NCI-H510A (cell line): ENCODE measurements at regions not wholly inside any gene's neighbourhood (a gene's known extent, or its start where the extent isn't known, plus 50 kb on each side); places are given as distances from the start of the nearest gene placed in this dataset.

ENCODE experiments used
- DNase-seq: peaks from one replicate; lab custom pipeline; 2025; lab: John Stamatoyannopoulos, UW

DNA sequence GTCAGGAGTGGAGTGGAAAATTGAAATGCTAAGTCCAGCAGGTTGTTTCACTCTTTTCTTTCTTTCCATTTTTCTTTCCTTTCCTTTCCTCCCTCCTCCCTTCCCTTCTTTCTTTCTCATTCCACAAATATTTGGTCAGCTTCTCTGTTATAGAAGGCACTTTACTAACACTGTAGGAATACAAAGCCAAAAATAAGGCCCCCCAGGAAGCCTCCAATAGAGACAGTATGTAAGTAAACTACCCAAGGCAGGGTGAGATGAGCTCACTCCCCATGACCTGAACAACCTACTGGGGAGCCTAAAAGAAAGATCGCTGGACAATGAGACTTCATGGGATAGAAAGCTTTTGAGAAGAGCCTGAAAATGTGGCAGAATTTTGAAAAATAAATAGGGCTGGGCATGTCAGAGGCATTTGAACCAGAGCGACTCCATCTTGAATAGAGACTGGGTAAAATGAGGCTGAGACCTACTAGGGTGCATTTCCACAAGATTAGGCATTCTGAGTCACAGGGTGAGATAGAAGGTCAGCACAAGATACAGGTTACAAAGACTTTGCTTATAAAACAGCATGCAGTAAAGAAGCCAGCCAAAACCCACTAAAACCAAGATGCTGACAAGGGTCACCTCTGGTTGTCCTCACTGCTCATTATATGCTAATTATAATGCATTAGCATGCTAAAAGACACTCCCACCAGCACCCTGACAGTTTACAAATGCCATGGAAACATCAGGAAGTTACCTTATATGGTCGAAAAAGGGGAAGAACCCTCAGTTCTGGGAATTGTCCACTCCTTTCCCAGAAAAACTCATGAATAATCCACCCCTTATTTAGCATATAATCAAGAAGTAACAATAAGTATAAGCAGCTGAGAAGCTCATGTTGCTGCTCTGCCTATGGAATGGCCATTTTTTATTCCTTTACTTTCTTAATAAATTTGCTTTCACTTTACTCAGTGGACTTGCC lies 158.9 kb upstream of the EGFLAM start:
- no peak for DNase-seq

DNA sequence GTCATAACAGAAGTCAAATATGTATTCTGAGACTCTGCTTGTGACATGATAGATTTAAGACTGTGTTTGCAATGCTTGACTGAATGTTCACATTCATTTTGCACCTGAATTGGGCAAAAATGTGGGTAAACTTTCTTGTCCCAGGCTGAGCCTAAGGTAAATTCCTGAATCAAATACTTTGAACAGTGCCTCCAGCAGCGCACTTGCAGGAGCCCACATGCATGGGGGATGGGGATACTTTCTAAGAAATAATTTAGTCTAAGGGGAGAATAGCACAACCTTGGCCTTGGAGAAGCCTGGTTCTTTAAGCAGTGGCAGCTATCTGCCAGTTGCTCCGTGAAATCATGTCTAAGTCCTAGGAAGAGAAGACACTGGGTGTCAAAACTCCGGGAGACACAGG lies 163.5 kb upstream of the EGFLAM start:
- no peak for DNase-seq

DNA sequence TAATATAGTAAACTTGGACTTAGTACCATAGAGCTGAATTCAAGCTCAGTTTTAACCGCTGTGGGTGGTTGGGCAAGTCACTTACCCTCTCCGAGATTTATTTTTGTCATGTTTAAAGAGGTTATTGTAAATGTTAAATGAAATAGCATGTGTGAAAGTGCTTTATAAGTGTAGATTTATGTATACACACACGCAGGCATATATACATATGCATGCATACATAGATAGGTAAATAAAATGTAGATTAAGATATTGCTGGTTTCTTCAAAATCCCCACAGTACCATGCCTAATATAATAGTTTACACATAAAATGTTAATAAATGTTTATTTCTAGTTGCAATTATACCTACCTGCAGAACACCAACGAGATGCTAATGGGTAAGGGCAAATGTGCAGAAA lies 164.5 kb upstream of the EGFLAM start:
- no peak for DNase-seq

DNA sequence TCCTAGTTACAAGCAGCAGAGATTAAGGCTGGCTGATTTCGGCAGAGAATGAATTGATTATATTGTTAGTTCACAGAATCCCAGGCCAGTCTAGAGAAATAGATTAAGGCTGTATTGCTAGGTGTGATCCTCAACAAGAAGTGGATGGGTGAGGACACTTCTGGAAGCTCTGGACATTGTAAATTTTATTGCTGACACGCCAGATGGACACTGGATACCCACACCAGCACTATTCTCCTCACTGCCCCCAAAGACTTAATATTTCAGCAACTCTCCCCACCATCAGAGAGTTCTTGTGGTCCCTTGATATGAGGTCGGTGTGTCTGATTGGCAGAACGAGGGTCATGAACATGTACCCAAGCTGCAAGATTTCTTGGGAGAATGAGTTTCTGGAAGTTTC lies 171.6 kb upstream of the EGFLAM start:
- DNase-seq: no peak

DNA sequence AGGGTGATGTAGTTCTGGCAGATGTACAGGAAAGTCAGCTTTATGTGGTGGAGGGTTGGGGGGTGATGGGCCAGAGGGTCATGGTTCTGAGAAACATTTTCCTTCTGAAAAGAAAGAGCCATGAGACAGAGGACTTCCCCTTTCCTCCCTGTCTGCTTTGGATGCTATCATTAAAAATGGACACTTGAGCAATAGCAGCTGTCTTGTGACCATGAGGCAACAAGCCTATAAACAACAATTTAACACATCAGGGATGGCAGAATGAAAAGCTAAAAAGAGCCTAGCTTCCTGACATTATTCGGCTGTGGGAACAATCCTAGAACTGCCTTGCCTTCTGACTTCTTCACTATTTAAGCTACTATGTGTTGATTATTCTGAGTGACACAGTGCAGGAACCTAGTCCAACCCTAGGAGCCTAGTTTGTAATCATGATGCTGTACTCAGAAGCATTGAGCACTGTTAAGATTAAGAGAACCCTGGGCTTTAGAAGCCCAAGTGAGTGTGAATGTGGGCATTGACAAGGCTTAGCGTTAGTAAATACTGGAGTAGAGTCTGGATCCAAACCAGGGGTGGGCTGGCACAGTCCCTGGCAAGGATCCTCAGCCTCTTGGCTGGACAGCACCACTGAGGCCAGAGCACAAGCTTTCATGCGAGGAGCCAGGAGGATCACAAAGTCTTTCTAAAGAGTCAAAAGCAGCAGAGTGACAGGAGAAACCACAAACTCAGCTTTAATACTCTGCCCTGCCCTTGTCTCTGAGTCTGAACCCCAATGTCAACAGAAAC lies 178.5 kb upstream of the EGFLAM start:
- DNase-seq: no peak

DNA sequence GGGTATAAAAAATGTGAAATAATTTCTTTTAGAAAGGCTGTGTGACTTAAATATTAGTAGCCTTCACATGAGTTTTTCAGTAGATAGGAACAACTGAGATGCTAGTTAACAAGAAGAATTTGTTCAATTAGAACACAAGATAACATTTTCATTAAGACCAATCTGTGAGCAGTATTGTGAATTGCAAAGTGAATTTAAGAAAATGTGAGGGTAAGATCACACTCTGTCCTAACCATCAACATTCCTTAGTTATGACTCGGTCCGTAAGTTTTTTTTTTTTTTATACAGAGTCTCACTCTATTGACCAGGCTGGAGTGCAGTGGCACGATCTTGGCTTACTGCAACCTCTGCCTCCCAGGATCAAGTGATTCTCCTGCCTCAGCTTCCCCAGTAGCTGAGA lies 180.2 kb upstream of the EGFLAM start:
- no peak for DNase-seq

DNA sequence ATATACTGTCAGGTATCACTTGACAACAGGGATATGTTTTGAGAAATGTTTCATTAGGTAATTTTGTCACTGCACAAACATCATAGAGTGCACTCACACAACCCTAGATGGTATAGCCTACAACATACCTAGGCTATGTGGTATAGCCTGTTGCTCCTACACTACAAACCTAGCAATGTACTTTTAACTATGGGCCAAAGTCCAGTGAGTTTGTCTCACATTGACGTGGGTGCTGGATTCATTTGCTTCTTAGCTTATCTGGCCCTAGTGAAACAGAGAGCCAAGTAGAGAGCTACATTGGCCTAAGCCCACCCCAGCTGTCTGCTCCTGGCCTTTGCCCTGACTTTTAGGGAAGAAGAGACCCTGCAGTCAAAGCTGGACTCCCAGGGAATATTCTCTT lies 180.7 kb upstream of the EGFLAM start:
- DNase-seq: no peak

DNA sequence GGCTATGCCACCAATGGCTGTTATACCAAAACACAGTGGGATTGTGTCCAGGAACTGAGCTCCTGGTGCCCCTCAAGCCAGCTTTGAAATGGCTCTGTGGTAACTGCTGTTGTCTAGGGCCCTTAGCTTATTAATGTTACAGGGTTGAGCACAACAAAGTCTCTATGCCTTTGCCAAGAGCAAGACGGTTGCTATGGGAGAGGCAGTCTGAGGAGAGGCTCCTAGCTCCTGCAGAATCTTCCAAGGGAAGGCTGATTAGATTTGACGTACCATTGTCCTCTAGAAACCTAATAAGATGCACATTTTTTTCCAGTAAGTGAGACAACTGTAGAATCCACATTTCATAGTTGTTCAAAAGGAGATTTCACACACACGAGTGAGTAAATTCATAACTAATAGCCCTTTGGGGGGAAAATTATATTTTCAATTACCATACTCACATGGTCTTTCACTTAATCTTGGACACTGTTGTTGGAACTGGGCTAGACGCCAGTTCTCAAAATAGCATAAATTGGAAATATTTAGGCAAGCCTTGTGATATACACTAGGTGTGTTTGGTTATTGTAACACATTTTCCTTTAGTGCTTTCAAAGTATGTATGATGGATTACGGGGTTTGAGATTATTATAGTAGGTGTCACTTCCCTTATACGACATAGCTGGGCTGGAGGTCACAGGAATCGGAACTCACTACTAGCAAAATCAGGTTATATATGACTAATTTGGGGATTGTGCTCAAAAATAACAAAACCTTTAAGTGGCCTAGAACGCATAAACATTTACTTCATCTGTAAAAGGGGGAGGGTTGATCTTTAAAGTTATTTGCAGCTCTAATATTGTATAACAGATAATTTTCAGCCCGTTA lies 186.3 kb upstream of the EGFLAM start:
- no peak for DNase-seq

DNA sequence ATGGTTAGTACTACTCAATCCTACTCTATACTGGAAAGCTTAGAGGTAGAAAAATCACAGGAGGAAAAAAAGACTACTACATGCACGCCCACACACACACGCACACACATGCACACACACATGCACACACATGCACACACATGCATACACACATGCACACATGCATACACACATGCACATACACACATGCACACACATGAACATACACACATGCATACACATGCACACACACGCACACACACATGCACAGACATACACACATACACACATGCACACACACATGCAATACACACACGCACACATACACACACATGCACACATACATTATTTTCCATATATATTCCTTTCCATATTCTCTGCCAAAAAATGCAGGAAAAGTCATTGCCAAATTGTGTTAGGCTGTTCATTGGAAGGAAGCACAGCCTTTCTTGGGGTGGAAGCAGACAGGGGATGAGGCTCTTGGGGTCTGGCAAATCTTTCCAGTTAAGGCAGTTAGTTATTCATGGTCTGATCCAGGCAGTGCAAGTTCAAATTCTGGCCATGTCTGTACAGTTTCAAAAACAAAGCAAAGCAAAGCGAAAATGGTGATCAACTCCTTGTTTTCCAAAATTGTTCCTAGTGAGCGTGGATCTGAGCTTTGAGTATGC lies 187.9 kb upstream of the EGFLAM start:
- DNase-seq: no peak

DNA sequence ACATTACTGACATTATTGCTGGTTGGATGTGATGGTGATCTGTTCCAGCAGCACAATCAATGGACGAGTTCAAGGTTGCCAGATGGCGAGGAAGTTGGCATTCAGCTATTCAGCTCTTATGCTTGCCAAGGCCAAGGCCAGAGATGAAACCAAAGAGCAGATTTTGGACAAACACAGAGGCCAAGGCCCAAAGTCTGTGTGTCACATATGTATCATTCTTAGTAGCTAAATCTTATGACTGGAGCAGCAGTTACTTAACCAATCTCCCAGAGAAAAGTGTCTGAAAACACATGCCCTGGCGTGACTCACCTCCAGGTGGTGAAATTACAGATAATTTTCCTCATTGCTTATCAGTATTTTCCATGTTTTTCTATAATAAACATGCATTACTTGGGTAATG lies 189.0 kb upstream of the EGFLAM start:
- no peak for DNase-seq

DNA sequence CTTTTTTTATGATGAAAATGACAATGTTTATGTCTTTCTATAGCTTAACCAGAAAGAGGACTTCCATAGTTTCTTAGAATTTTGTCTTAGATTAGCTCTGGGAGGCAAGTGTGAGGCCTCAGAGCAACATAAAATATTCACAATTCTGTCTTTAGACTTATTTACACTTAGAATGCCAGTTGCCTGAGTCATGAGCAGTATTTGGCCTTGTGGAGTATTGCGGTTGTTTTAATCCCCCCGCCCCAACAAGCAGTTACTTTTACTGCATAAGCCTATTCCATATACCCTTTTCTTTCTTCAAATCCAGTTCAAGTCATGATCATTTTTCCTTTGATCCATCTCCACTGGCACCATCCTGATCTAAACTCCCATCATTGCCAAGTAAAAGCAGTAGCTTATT lies 198.0 kb upstream of the EGFLAM start:
- DNase-seq: no peak

DNA sequence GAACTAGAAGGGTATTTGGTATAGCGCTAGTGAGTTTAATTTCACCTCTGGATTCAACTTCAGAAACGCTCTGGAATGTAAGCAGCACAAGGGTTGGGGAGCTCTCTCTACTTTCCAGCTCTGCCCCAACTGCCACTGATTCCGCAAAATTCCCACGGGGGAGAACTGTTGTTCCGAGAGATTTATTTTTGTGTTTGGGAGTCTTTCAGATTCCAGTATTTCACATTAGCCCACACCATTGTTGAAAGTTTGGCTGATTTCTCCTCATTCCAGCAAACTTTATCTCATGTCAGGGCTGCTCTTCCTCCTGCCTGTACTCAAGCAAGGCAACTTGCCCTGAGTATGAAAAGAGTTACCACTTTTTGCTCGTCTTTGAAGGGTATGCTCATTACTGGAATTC lies 198.5 kb upstream of the EGFLAM start:
- DNase-seq: no peak

DNA sequence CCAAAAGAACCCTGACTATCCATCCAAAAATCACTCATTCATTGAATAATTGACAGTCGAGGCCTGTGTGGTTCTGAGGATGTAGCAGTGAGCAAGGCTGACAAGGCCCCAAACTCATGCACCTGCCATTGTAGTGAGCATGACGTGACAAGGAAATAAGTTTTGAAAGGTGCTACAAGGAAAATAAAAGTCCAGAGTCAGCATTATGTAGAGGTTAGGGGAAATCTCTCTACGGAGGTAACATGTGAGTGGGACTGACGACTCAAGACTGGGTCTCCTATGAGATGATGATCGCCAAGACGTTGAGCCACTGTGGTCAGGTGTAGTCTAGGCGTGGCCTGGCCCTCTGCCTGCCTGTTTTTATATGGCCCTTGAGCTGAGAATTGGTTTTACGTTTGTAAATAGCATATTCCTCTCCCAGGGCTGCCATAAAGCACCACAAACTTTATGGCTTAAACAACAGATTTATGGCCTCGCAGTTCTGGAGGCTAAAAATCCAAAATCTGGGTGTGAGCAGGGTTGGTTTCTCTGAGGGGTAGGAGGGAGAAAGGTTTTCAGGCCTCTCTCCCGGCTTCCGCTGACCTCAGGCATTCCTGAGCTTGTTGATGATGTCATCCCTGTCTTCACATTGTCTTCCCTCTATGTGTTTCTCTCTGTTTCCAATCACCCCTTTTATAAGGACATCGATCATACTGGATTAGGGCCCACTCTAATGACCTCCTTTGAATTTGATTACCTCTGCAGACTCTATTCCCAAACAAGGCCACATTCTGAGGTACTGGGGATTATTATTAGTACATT lies 206.4 kb upstream of the EGFLAM start:
- DNase-seq: no peak

DNA sequence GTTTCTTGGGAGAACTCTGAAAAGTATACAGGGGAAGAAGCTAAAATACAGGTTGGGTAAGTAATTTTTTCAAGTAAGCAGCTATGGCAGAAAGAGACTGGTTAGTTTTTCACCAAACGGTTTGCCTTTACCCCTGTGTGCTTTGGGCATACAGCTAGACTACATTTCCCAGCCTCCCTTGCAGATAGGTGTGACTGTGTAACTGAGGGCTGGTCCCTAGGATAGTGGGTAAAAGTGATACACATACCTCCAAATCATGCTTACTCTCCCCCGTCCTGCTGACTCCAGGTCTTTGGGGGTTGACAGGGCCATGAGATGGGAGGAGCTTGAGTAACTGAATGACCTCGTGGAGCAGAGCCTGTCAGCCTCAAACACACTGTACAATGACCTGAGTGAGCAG lies 208.6 kb upstream of the GDNF start:
- no peak for DNase-seq

DNA sequence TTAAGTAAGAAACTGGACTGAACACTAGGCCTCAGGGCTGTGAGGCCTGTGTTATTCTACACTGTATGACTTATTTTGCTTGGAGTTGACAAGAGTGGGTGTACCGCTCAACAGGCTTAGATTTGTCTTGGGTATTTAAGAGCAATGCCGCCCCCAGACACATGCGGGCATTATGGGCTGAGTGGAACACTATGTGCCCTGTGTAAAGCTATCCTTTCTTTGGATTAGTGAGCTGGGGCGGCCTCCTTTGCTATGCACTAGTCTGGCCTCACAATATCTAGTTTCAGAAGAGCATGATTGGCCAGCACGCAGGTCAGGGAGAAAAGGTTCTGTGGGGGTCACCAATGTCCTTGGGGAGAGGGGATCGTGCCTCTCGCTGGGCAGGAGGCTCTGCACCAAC lies 206.3 kb upstream of the GDNF start:
- no peak for DNase-seq

DNA sequence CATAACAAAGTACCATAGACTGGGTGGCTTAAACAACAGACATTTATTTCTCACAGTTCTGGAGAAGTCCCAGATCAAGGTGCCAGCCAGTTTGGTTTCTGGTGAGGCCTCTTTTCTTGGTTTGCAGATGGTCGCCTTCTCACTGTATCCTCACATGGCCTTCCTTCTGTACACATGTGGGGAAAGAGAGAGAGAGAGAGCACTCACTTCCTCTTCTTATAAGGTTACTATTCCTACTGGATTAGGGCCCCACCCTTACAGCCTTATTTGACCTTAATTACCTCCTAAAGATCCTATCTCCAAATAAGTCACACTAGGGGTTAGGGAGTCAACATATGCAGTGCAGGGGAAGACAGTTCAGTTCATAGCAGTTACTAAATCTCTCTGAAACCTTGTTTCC lies 205.6 kb upstream of the GDNF start:
- no peak for DNase-seq

DNA sequence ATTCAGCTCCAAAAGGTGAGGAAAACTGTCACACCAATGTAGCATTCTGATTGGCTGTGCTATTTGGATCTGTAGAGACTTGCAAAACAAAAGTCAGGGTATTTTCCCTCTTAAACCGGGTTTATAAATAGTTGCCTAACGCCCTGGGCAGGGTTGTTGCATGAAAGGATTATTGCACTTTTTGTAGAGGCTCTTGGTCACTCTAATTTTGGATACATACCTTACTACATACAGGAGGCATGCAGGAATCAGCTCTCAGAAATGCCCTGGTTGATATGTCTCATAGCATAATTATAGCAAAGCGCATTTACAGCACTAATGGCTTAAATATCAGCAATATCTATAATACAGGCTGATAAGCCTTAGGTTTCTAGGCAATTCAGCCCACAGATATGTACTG lies 200.0 kb upstream of the GDNF start:
- DNase-seq: no peak

DNA sequence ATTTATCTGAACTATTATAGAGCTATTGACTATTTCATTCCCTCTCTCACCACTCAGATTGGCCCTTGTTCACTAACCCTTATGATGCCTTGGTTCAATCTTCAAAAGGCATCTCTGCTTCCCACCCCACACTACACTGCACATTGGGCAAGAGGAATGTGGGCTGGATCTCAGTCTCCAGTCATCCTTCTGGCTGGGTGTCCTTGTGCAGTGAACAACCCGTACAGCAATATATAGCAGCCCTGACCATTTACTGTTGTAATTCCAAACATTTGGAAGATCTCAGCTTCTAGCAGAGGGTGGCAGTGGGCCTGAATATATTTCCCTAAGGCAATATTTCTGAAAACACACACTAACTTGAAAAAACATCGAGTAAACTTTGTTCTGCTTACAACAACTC lies 199.2 kb upstream of the GDNF start:
- no peak for DNase-seq

DNA sequence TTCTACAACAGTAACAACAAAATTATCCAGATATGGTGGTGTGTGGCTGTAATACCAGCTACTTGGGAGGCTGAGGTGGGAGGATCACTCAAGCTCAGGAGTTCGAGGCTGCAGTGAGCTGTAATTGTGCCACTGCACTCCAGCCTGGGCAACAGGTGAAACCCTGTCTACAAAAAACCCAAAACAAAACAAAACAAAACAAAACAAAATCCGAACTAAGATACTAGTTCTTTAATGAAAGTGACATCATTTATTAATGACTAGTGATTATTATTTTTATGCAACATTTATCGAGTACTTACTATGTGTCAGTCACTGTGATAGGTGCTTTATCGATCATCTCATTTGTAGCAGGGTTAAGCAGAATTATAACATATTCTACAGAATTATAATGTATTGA lies 196.9 kb upstream of the GDNF start:
- DNase-seq: no peak

DNA sequence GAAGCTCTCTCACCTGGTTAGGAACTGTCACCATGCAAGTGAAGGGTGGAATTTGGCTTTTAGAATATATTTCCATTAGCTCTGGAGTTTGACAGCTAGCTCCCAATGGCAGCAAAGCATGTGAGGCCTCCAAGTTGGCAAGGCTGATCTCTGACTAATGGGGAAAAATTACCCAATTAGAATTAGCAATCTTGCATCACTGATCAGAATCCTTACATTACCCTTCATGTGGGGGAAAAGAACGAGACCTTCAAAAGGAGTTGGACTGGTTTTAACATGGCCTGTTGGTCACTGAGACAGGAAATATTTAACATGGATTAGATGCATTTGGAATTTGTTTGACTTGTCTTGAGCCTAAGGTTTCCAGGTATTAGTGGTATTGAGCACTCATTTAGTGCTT lies 192.3 kb upstream of the GDNF start:
- no peak for DNase-seq

DNA sequence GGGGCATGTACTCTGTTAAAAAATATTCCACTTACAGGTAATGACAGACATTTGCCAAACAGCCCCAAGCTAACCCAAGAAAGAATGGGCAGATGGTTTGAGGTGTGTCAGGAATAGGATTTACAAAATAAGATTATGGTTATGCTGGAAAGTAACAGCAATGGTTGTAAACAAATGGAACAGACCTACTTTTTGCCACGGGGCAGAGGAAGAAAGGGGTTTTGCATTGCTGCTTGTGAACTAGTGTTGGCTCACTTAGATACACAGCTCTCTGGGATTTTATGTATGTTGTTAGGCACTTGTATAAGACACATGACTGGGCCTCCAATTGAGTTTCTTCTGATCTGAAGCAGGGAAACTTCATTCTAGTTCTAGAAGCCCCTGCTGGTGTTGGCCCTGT lies 191.5 kb upstream of the GDNF start:
- DNase-seq: no peak
